Tibial nerve (tissue), 4 donors: ENCODE measurements at regions not wholly inside any gene's neighbourhood (a gene's known extent, or its start where the extent isn't known, plus 50 kb on each side); places are given as distances from the start of the nearest gene placed in this dataset.

Experiments
- DNase-seq, 2 donors: peaks; one replicate each; pipeline ENCODE4 v3.0.0-alpha.2; 2019; ENCODE audit warnings: low spot score in 2 of 2
- H3K27ac ChIP-seq, 4 donors: fragments of 200-600 bp; sonication (generic) in 3 of 4; one replicate each; pipeline ENCODE4 v1.5.1; 2017 to 2019; ENCODE audit warnings: mild to moderate bottlenecking in 1 of 4
- H3K27me3 ChIP-seq, 2 donors: fragments of 200-600 bp; sonication (generic) in 1 of 2; one replicate each; pipeline versions ENCODE4 v1.5.1 to v1.6.0; 2017 to 2019
- H3K36me3 ChIP-seq, 3 donors: fragments of 200-600 bp; sonication (generic); one replicate each; pipeline ENCODE4 v1.5.1; 2018 to 2019
- H3K4me1 ChIP-seq, 4 donors: fragments of 200-600 bp; sonication (generic) in 3 of 4; one replicate each; pipeline ENCODE4 v1.5.1; 2017 to 2019
- H3K4me3 ChIP-seq, 4 donors: fragments of 200-600 bp; sonication (generic) in 3 of 4; one replicate each; pipeline ENCODE4 v1.5.1; 2017 to 2019; ENCODE audit warnings: mild to moderate bottlenecking in 1 of 4, moderate library complexity in 1 of 4
- H3K9me3 ChIP-seq, 4 donors: fragments of 200-600 bp; sonication (generic) in 3 of 4; one replicate each; pipeline ENCODE4 v1.5.1; 2017 to 2019
- CTCF ChIP-seq, 5 experiments: fragments of 200-600 bp in 3 of 5; fragments of 450-650 bp in 2 of 5; sonication (generic) in 3 of 5; IDR thresholded peaks; one replicate each; pipeline ENCODE4 v1.5.1; 2016 to 2019; ENCODE audit warnings: antibody characterized with exemption in 5 of 5, mild to moderate bottlenecking in 3 of 5, moderate library complexity in 2 of 5
- EP300 ChIP-seq, 2 donors: sonication (generic); formaldehyde crosslinking; IDR thresholded peaks; one replicate each; pipeline ENCODE4 v1.6.1; 2017; ENCODE audit warnings: antibody characterized with exemption in 2 of 2, mild to moderate bottlenecking in 1 of 2
- POLR2A ChIP-seq, 2 donors: fragments of 450-650 bp; IDR thresholded peaks; one replicate each; pipeline ENCODE4 v1.6.1; 2017; ENCODE audit warnings: antibody characterized with exemption in 2 of 2, mild to moderate bottlenecking in 2 of 2, moderate library complexity in 2 of 2
- WGBS, 2 donors: methylation state at CpG; one replicate each; pipeline ENCODE4 v1.1.5; 2018; 5-methylcytosine and 5-hydroxymethylcytosine counted together

- no peaks in the 10 kb centered on the region for H3K9me3 ChIP-seq
- H3K27ac ChIP-seq: no peak overlapping the region
- DNase-seq: no peak
- TF ChIP-seq POLR2A (IDR thresholded peaks at IDR 0.05) (no peak), EP300 (IDR thresholded peaks at IDR 0.05) (no peak), CTCF (IDR thresholded peaks at IDR 0.05) (no peak)
- WGBS, 2 donors: 73 to 74% methylated on average over 1 of the region's 1 CpG
- no peaks in the 10 kb centered on the region for H3K27me3 ChIP-seq
- no peak overlapping the region for H3K4me3 ChIP-seq
- H3K4me1 ChIP-seq: no peaks in the 10 kb centered on the region
- H3K36me3 ChIP-seq: no peaks in the 10 kb centered on the region
Measured at GRCh38 chr5:19001054-19001453, 986.9 kb downstream of the CDH18 start.

GRCh38 chr5:19001539-19001938 is 986.5 kb downstream of the CDH18 start:
- H3K9me3 ChIP-seq: no peaks in the 10 kb centered on the region
- no peak overlapping the region for H3K4me3 ChIP-seq
- H3K36me3 ChIP-seq: no peaks in the 10 kb centered on the region
- no peaks in the 10 kb centered on the region for H3K4me1 ChIP-seq
- TF ChIP-seq POLR2A (IDR thresholded peaks at IDR 0.05): no peak
- no peak for TF ChIP-seq EP300 (IDR thresholded peaks at IDR 0.05)
- no peak for TF ChIP-seq CTCF (IDR thresholded peaks at IDR 0.05)
- H3K27ac ChIP-seq: no peak overlapping the region
- H3K27me3 ChIP-seq: no peaks in the 10 kb centered on the region
- 37 to 57% methylated on average over 2 of the region's 2 CpGs for WGBS, 2 donors
- no peak for DNase-seq

- TF ChIP-seq POLR2A (IDR thresholded peaks at IDR 0.05) (no peak), EP300 (IDR thresholded peaks at IDR 0.05) (no peak)
- no peak overlapping the region for H3K27ac ChIP-seq
- H3K36me3 ChIP-seq: no peaks in the 10 kb centered on the region
- no peak for DNase-seq
- H3K27me3 ChIP-seq: no peaks in the 10 kb centered on the region
- 29 to 45% methylated on average over 1 of the region's 1 CpG for WGBS, 2 donors
- H3K4me1 ChIP-seq: no peaks in the 10 kb centered on the region
- H3K9me3 ChIP-seq: no peaks in the 10 kb centered on the region
- no peak overlapping the region for H3K4me3 ChIP-seq
Measured at GRCh38 chr5:19002111-19002510, 985.9 kb downstream of the CDH18 start.

- Histone ChIP-seq H3K27ac (no peak overlapping the region), H3K36me3 (no peaks in the 10 kb centered on the region), H3K4me1 (no peaks in the 10 kb centered on the region), H3K27me3 (no peaks in the 10 kb centered on the region), H3K9me3 (no peaks in the 10 kb centered on the region), H3K4me3 (no peak overlapping the region)
- DNase-seq: no peak
- 13 to 21% methylated on average over 5 of the region's 5 CpGs for WGBS, 2 donors
- TF ChIP-seq CTCF (IDR thresholded peaks at IDR 0.05) (no peak), EP300 (IDR thresholded peaks at IDR 0.05) (no peak), POLR2A (IDR thresholded peaks at IDR 0.05) (no peak)
Measured at GRCh38 chr5:19018822-19019221, 969.2 kb downstream of the CDH18 start.

GRCh38 chr5:19031491-19031890 is 956.5 kb downstream of the CDH18 start:
- Histone ChIP-seq H3K36me3 (no peaks in the 10 kb centered on the region), H3K27ac (no peak overlapping the region), H3K9me3 (peaks cover 0 to 5% (median 0%) of the 10 kb centered on the region in 4 donors), H3K4me3 (no peak overlapping the region), H3K4me1 (no peaks in the 10 kb centered on the region), H3K27me3 (no peaks in the 10 kb centered on the region)
- WGBS, 2 donors: 44 to 47% methylated on average over 3 of the region's 3 CpGs
- no peak for DNase-seq
- TF ChIP-seq POLR2A (IDR thresholded peaks at IDR 0.05): no peak
- no peak for TF ChIP-seq EP300 (IDR thresholded peaks at IDR 0.05)
- TF ChIP-seq CTCF (IDR thresholded peaks at IDR 0.05): no peak

- no peaks in the 10 kb centered on the region for H3K27me3 ChIP-seq
- no peak overlapping the region for H3K4me3 ChIP-seq
- no peaks in the 10 kb centered on the region for H3K4me1 ChIP-seq
- no peaks in the 10 kb centered on the region for H3K36me3 ChIP-seq
- no peak for DNase-seq
- TF ChIP-seq EP300 (IDR thresholded peaks at IDR 0.05) (no peak), CTCF (IDR thresholded peaks at IDR 0.05) (no peak), POLR2A (IDR thresholded peaks at IDR 0.05) (no peak)
- H3K9me3 ChIP-seq: no peaks in the 10 kb centered on the region
- H3K27ac ChIP-seq: no peak overlapping the region
- 5 to 47% methylated on average over 1 of the region's 1 CpG for WGBS, 2 donors
Measured at GRCh38 chr5:19035816-19036215, 952.2 kb downstream of the CDH18 start.
